Mesothelial cell of epicardium (in vitro differentiated cells): ENCODE measurements at regions not wholly inside any gene's neighbourhood (a gene's known extent, or its start where the extent isn't known, plus 50 kb on each side); places are given as distances from the start of the nearest gene placed in this dataset.

Experiments used
- DNase-seq, 2 experiments: peaks; one replicate each; pipeline ENCODE4 v3.0.0; 2021; ENCODE audit warnings: low spot score in 2 of 2; ENCODE audit not compliant: unreplicated experiment in 2 of 2
- H3K27ac Mint-ChIP-seq: 2 replicates; pipeline ENCODE4 v1.8.0; 2021; ENCODE audit warnings: mixed read lengths
- H3K27me3 Mint-ChIP-seq: 2 replicates; pipeline ENCODE4 v1.8.0; 2021; ENCODE audit warnings: low read depth, mixed read lengths
- H3K36me3 Mint-ChIP-seq: 2 replicates; pipeline ENCODE4 v1.8.0; 2021; ENCODE audit warnings: mixed read lengths
- H3K4me1 Mint-ChIP-seq: 2 replicates; pipeline ENCODE4 v1.8.0; 2021; ENCODE audit warnings: mixed read lengths
- H3K4me3 Mint-ChIP-seq: 2 replicates; pipeline ENCODE4 v1.8.0; 2021; ENCODE audit warnings: mild to moderate bottlenecking, moderate library complexity, mixed read lengths
- H3K9me3 Mint-ChIP-seq: 2 replicates; pipeline ENCODE4 v1.8.0; 2021; ENCODE audit warnings: mixed read lengths
- CTCF ChIP-seq: fragments of 200-600 bp; sonication (generic); IDR thresholded peaks from one replicate; pipeline ENCODE4 v1.5.0; 2021; ENCODE audit warnings: antibody characterized with exemption; ENCODE audit not compliant: unreplicated experiment

GRCh38 chr10:8334631-8335030, 280.1 kb downstream of the GATA3 start:
- no peaks in the 10 kb centered on the region for H3K9me3 Mint-ChIP-seq
- H3K36me3 Mint-ChIP-seq, result no peaks in the 10 kb centered on the region
- peaks cover 34% of the 10 kb centered on the region for H3K27me3 Mint-ChIP-seq

GRCh38 chr10:8336629-8337331, 282.3 kb downstream of the GATA3 start:
- DNase-seq, result no peak
- Mint-ChIP-seq H3K4me1 (peaks cover 1% of the 10 kb centered on the region), H3K36me3 (peaks cover 2% of the 10 kb centered on the region), H3K9me3 (peaks cover 8% of the 10 kb centered on the region), H3K27ac (no peak overlapping the region), H3K4me3 (no peak overlapping the region), H3K27me3 (peaks cover 18% of the 10 kb centered on the region)
- no peak for TF ChIP-seq CTCF

More at GRCh38 chr10:8334631-8335030, 280.1 kb downstream of the GATA3 start:
- Mint-ChIP-seq H3K4me1 (peaks cover 1% of the 10 kb centered on the region), H3K27ac (no peak overlapping the region), H3K4me3 (no peak overlapping the region)
- DNase-seq, result no peak
- no peak for TF ChIP-seq CTCF

GRCh38 chr10:8337332-8337651, 282.8 kb downstream of the GATA3 start:
- no peak for DNase-seq
- H3K27ac Mint-ChIP-seq, result no peak overlapping the region
- H3K4me3 Mint-ChIP-seq, result no peak overlapping the region
- no peak for TF ChIP-seq CTCF
- peaks cover 8% of the 10 kb centered on the region for H3K9me3 Mint-ChIP-seq
- H3K36me3 Mint-ChIP-seq, result peaks cover 2% of the 10 kb centered on the region
- peaks cover 13% of the 10 kb centered on the region for H3K27me3 Mint-ChIP-seq
- no peaks in the 10 kb centered on the region for H3K4me1 Mint-ChIP-seq

DNA sequence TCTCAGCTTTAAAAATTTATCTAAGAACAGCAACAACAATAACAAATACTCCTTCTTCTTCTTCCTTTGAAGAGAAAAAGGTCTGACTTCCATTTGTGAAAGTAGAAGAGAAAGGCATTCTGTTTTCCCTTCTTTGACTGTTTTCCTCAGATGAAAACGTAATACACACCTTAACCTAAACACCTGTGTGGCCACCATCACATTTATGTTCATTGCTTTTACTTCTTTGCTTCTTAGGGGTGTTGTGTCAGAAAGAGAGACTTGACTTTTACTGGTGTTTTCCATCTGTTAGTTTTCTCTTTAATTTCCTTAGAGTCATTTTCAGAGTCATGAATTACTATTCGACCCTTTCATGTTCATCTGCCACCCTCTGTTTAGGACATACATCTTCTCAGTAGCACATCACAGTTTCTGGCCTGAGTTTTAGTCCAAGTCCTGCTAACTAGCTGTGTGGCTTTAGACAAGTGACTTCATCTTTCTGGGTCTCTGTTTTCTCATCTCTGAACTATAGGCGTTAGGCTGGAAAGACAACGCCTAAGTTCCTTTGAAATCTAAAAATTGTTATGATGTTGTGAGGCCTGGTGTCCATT, 283.8 kb downstream of the GATA3 start:
- peaks cover 2% of the 10 kb centered on the region for H3K36me3 Mint-ChIP-seq
- DNase-seq, result no peak
- H3K27ac Mint-ChIP-seq, result no peak overlapping the region
- H3K4me3 Mint-ChIP-seq, result no peak overlapping the region
- H3K9me3 Mint-ChIP-seq, result peaks cover 8% of the 10 kb centered on the region
- H3K4me1 Mint-ChIP-seq, result no peaks in the 10 kb centered on the region
- TF ChIP-seq CTCF, result no peak
- peaks cover 5% of the 10 kb centered on the region for H3K27me3 Mint-ChIP-seq

DNA sequence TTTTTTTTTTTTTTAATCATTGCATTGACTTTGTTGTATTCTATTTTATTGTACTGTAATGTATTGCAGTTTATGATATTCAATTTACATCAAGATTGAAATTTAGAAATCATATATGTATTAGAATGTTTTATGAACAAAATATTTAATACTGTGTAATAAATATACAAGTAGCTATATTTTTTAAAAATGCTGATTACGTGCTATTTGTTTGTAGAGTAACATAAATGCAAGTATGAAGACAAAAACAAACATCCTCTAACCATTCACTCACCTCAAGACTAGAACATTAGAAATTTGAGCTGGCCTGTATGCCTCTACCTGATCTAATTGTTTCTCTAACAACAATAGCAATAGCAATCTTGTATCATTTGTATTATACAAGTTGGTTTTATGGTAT, 290.3 kb downstream of the GATA3 start:
- H3K36me3 Mint-ChIP-seq, result peaks cover 5% of the 10 kb centered on the region
- H3K4me1 Mint-ChIP-seq, result peaks cover 19% of the 10 kb centered on the region
- H3K27me3 Mint-ChIP-seq, result no peaks in the 10 kb centered on the region
- no peak overlapping the region for H3K4me3 Mint-ChIP-seq
- no peak overlapping the region for H3K27ac Mint-ChIP-seq
- peaks cover 12% of the 10 kb centered on the region for H3K9me3 Mint-ChIP-seq
- TF ChIP-seq CTCF, result no peak
- no peak for DNase-seq
